SK-N-SH treated with all-trans-retinoic acid at 6 μM for 48 hours (cell line): ENCODE measurements at regions not wholly inside any gene's neighbourhood (a gene's known extent, or its start where the extent isn't known, plus 50 kb on each side); places are given as distances from the start of the nearest gene placed in this dataset.

ENCODE experiments used
- ATAC-seq: fragments of 200-7000 bp; cut with Tn5 transposase; 3 replicates; pipeline ENCODE4 v1.9.1; 2020; ENCODE audit warnings: mild to moderate bottlenecking, moderate library complexity
- ARNTL ChIP-seq: fragments of 450-650 bp; formaldehyde crosslinking; IDR thresholded peaks from 2 replicates; pipeline ENCODE4 v1.5.0; 2020; ENCODE audit warnings: low read depth, mild to moderate bottlenecking, moderate library complexity, borderline replicate concordance
- ESRRG ChIP-seq: fragments of 250-450 bp; sonication (Bioruptor Pico); IDR thresholded peaks from 2 replicates; pipeline ENCODE4 v1.6.1; 2021; ENCODE audit warnings: mild to moderate bottlenecking
- GLIS3 ChIP-seq: fragments of 250-450 bp; sonication (Bioruptor Pico); IDR thresholded peaks from 2 replicates; pipeline ENCODE4 v1.5.0; 2020; ENCODE audit warnings: mild to moderate bottlenecking, moderate library complexity
- ISL1 ChIP-seq: fragments of 250-450 bp; sonication (Bioruptor Pico); IDR thresholded peaks from 2 replicates; pipeline ENCODE4 v2.1.2; 2022; ENCODE audit warnings: mild to moderate bottlenecking, moderate library complexity
- PPARA ChIP-seq: fragments of 250-450 bp; sonication (Bioruptor Pico); IDR thresholded peaks from 2 replicates; pipeline ENCODE4 v1.5.0; 2020; ENCODE audit warnings: mild to moderate bottlenecking, borderline replicate concordance
- RARB ChIP-seq: fragments of 250-450 bp; sonication (Bioruptor Pico); IDR thresholded peaks from 2 replicates; pipeline ENCODE4 v1.8.0; 2021; ENCODE audit warnings: mild to moderate bottlenecking, moderate library complexity
- SNAI2 ChIP-seq: fragments of 250-450 bp; sonication (Bioruptor Pico); IDR thresholded peaks from 2 replicates; pipeline ENCODE4 v1.5.0; 2020; ENCODE audit warnings: mild to moderate bottlenecking, moderate library complexity
- TCF4 ChIP-seq: fragments of 250-450 bp; sonication (Bioruptor Pico); IDR thresholded peaks from 2 replicates; pipeline ENCODE4 v1.8.0; 2021; ENCODE audit warnings: mild to moderate bottlenecking, moderate library complexity, borderline replicate concordance
- TOX ChIP-seq: fragments of 250-450 bp; sonication (Bioruptor Pico); IDR thresholded peaks from 2 replicates; pipeline ENCODE4 v1.8.0; 2021; ENCODE audit warnings: mild to moderate bottlenecking, moderate library complexity, borderline replicate concordance
- ZC3H10 ChIP-seq: fragments of 250-450 bp; sonication (Bioruptor Pico); IDR thresholded peaks from 2 replicates; pipeline ENCODE4 v1.5.1; 2021; ENCODE audit warnings: mild to moderate bottlenecking, moderate library complexity
- ZFP3 ChIP-seq: fragments of 250-450 bp; sonication (Bioruptor Pico); IDR thresholded peaks from 2 replicates; pipeline ENCODE4 v1.5.0; 2020; ENCODE audit warnings: mild to moderate bottlenecking, moderate library complexity
- ZFP30 ChIP-seq: fragments of 450-650 bp; formaldehyde crosslinking; IDR thresholded peaks from 2 replicates; pipeline ENCODE4 v1.5.0; 2022; ENCODE audit warnings: mild to moderate bottlenecking, moderate library complexity
- ZNF565 ChIP-seq: fragments of 450-650 bp; formaldehyde crosslinking; conservative IDR thresholded peaks from 2 replicates; pipeline ENCODE4 v1.5.0; 2020; ENCODE audit warnings: low read depth, mild to moderate bottlenecking, moderate library complexity
- ZNF70 ChIP-seq: fragments of 450-650 bp; formaldehyde crosslinking; IDR thresholded peaks from 2 replicates; pipeline ENCODE4 v1.5.0; 2020; ENCODE audit warnings: mild to moderate bottlenecking, moderate library complexity
- ZNF8 ChIP-seq: fragments of 450-650 bp; formaldehyde crosslinking; IDR thresholded peaks from 2 replicates; pipeline ENCODE4 v1.5.0; 2020; ENCODE audit warnings: mild to moderate bottlenecking, moderate library complexity
- TF ChIP-seq, protein P1 (sequence below): fragments of 250-450 bp; sonication (Bioruptor Pico); IDR thresholded peaks from 2 replicates; pipeline ENCODE4 v1.5.0; 2020; ENCODE audit warnings: mild to moderate bottlenecking, moderate library complexity
- TF ChIP-seq, protein P2 (sequence below): fragments of 250-450 bp; sonication (Bioruptor Pico); IDR thresholded peaks from 2 replicates; pipeline ENCODE4 v1.8.0; 2020; ENCODE audit warnings: mild to moderate bottlenecking, moderate library complexity, borderline replicate concordance
- TF ChIP-seq, protein P3 (sequence below): fragments of 250-450 bp; sonication (Bioruptor Pico); IDR thresholded peaks from 2 replicates; pipeline ENCODE4 v1.5.1; 2020; ENCODE audit warnings: low read depth, mild to moderate bottlenecking, moderate library complexity
- TF ChIP-seq, protein P4 (sequence below): fragments of 250-450 bp; sonication (Bioruptor Pico); IDR thresholded peaks from 2 replicates; pipeline ENCODE4 v1.8.0; 2021; ENCODE audit warnings: low read depth, mild to moderate bottlenecking, moderate library complexity, borderline replicate concordance
- TF ChIP-seq, protein P5 (sequence below): fragments of 250-450 bp; sonication (Bioruptor Pico); IDR thresholded peaks from 2 replicates; pipeline ENCODE4 v1.5.1; 2021; ENCODE audit warnings: mild to moderate bottlenecking, moderate library complexity

DNA sequence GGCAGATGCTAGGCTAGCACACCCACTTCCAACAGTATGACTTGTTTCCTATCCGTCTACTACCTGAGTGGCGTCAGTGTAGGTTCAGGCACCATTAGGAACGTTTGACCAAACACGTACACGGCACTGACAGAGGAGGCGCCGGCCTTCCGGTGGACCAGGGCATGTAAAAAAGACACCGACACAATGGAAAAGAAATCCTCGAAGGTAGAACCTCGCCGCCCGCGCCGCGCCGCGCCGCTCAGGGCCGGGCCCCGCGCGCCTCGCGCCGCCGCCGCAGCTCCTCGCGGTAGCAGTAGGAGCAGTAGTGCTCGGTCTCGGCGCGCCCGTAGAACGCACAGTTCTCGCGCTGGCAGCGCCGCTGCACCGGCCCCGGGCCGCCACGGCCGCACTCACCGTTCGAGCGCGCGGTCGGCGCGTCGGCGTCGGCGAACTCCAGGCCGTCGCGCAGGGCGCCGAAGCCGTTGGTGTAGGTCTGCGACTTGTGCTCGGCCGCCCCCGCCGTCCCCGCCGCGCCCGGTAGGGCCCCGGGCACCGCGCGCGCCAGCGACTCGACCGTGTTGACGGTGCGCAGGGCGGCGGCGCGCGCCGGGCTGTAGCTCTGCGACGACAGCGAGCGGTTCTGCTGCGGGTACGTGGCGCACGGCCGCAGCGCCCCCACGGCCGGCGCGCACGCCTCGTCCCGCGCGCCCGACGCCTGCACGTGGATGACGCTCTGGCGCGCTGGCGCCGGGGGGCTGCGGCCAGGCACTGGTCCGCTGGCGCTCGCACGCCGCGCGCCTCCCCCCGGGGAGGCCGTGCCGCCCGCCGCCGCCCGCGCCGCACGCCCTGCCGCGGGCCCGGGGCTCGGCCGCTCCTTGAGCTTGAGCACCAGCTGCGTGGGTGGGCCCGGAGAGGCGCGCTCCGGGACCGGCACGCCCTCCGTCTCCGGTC is 156.7 kb downstream of the KLF13 start:
- TF ChIP-seq TOX (CRISPR knock-in tag) (no peak), ZC3H10 (CRISPR knock-in tag) (no peak), ZNF70 (CRISPR knock-in tag) (no peak), GLIS3 (CRISPR knock-in tag) (no peak), ESRRG (no peak), ZFP3 (CRISPR knock-in tag) (no peak)
- TF ChIP-seq, protein P1, sequence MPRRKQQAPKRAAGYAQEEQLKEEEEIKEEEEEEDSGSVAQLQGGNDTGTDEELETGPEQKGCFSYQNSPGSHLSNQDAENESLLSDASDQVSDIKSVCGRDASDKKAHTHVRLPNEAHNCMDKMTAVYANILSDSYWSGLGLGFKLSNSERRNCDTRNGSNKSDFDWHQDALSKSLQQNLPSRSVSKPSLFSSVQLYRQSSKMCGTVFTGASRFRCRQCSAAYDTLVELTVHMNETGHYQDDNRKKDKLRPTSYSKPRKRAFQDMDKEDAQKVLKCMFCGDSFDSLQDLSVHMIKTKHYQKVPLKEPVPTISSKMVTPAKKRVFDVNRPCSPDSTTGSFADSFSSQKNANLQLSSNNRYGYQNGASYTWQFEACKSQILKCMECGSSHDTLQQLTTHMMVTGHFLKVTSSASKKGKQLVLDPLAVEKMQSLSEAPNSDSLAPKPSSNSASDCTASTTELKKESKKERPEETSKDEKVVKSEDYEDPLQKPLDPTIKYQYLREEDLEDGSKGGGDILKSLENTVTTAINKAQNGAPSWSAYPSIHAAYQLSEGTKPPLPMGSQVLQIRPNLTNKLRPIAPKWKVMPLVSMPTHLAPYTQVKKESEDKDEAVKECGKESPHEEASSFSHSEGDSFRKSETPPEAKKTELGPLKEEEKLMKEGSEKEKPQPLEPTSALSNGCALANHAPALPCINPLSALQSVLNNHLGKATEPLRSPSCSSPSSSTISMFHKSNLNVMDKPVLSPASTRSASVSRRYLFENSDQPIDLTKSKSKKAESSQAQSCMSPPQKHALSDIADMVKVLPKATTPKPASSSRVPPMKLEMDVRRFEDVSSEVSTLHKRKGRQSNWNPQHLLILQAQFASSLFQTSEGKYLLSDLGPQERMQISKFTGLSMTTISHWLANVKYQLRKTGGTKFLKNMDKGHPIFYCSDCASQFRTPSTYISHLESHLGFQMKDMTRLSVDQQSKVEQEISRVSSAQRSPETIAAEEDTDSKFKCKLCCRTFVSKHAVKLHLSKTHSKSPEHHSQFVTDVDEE (CRISPR knock-in tag): no peak
- TF ChIP-seq, protein P2, sequence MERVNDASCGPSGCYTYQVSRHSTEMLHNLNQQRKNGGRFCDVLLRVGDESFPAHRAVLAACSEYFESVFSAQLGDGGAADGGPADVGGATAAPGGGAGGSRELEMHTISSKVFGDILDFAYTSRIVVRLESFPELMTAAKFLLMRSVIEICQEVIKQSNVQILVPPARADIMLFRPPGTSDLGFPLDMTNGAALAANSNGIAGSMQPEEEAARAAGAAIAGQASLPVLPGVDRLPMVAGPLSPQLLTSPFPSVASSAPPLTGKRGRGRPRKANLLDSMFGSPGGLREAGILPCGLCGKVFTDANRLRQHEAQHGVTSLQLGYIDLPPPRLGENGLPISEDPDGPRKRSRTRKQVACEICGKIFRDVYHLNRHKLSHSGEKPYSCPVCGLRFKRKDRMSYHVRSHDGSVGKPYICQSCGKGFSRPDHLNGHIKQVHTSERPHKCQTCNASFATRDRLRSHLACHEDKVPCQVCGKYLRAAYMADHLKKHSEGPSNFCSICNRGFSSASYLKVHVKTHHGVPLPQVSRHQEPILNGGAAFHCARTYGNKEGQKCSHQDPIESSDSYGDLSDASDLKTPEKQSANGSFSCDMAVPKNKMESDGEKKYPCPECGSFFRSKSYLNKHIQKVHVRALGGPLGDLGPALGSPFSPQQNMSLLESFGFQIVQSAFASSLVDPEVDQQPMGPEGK: no peak
- ATAC-seq: no peak

DNA sequence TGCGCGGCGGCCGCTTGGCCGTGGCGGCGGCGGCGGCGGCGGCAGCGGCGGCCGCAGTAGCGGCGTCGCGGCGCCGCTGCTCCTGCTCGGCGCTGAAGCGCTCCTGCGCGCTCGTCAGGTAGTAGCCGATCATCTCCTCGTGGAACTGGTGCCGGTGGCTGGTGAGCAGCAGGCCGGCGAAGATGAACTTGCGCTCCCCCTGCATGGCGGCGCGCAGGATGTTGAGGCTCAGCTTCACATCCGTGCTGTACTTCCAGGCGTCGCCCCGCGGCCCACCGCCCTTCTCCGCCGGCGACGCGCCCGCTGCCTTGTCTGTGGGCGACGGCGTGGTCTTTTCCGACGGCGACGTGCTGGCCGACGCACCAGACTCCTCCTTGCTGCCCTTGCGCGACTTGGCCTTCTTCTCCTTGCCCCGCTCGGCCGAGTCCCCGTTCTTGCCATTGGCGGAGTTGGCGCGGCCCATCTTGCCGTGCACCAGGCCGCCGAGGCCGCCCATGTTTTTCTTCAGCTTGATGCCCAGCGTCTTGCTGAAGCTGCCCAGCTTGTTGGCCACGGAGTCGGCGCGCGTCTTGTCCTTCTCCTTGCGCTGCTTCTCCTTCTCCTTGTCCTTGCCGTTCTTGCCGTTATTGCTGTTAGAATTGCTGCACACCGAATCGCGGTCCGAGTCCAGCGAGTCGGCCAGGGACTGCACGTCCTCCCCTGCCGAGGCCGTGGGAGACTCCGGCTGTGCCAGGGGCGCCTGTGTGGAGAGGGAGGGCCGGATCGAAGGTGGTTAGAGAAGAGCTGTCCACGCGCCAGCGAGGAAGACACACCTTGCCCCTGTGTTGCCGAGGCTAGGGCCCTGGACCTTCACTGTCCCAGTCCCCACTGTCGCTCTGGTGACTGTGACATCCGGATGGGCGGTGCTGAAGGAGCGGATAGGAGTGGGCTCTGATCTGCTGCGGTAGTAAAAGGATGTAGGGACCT is 157.6 kb downstream of the KLF13 start:
- no peak for TF ChIP-seq ARNTL (CRISPR knock-in tag)
- TF ChIP-seq ZFP30: no peak
- TF ChIP-seq, protein P1 (CRISPR knock-in tag): no peak
- no peak for TF ChIP-seq ZNF565
- no peak for TF ChIP-seq RARB (CRISPR knock-in tag)
- TF ChIP-seq ZNF8 (CRISPR knock-in tag): no peak
- TF ChIP-seq ZFP3 (CRISPR knock-in tag): no peak
- TF ChIP-seq TCF4: no peak
- TF ChIP-seq GLIS3 (CRISPR knock-in tag): no peak
- TF ChIP-seq, protein P3, sequence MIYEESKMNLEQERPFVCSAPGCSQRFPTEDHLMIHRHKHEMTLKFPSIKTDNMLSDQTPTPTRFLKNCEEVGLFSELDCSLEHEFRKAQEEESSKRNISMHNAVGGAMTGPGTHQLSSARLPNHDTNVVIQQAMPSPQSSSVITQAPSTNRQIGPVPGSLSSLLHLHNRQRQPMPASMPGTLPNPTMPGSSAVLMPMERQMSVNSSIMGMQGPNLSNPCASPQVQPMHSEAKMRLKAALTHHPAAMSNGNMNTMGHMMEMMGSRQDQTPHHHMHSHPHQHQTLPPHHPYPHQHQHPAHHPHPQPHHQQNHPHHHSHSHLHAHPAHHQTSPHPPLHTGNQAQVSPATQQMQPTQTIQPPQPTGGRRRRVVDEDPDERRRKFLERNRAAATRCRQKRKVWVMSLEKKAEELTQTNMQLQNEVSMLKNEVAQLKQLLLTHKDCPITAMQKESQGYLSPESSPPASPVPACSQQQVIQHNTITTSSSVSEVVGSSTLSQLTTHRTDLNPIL: no peak
- no peak for TF ChIP-seq ESRRG
- no peak for ATAC-seq

DNA sequence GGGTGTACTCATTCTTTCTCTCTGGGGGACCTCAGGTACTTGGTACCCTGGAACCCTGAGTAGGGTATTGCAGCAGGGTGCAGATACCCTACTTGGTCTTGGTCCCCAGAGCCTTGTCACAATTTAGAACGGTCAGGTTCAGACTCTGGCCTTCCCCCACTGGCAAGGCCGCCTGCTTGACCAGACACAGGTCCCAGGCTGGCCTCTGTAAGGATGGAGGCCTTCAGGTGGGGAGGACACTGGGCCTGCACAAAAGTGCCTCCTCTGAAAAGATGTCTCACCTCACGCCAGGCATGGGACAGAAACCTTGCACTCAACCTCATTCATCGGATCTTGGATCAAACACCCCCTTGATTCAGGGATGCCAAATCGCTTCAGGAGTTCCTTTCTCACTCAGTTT is 158.4 kb downstream of the KLF13 start:
- no peak for ATAC-seq
- TF ChIP-seq, protein P2: no peak
- no peak for TF ChIP-seq SNAI2 (CRISPR knock-in tag)
- no peak for TF ChIP-seq ZFP3 (CRISPR knock-in tag)
- TF ChIP-seq, protein P4, sequence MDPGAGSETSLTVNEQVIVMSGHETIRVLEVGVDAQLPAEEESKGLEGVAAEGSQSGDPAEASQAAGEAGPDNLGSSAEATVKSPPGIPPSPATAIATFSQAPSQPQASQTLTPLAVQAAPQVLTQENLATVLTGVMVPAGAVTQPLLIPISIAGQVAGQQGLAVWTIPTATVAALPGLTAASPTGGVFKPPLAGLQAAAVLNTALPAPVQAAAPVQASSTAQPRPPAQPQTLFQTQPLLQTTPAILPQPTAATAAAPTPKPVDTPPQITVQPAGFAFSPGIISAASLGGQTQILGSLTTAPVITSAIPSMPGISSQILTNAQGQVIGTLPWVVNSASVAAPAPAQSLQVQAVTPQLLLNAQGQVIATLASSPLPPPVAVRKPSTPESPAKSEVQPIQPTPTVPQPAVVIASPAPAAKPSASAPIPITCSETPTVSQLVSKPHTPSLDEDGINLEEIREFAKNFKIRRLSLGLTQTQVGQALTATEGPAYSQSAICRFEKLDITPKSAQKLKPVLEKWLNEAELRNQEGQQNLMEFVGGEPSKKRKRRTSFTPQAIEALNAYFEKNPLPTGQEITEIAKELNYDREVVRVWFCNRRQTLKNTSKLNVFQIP: no peak
- TF ChIP-seq ARNTL (CRISPR knock-in tag): no peak
- no peak for TF ChIP-seq ISL1 (CRISPR knock-in tag)
- TF ChIP-seq, protein P5, sequence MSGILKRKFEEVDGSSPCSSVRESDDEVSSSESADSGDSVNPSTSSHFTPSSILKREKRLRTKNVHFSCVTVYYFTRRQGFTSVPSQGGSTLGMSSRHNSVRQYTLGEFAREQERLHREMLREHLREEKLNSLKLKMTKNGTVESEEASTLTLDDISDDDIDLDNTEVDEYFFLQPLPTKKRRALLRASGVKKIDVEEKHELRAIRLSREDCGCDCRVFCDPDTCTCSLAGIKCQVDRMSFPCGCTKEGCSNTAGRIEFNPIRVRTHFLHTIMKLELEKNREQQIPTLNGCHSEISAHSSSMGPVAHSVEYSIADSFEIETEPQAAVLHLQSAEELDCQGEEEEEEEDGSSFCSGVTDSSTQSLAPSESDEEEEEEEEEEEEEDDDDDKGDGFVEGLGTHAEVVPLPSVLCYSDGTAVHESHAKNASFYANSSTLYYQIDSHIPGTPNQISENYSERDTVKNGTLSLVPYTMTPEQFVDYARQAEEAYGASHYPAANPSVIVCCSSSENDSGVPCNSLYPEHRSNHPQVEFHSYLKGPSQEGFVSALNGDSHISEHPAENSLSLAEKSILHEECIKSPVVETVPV (CRISPR knock-in tag): no peak
- TF ChIP-seq ZC3H10 (CRISPR knock-in tag): no peak
- TF ChIP-seq TOX (CRISPR knock-in tag): no peak
- TF ChIP-seq ZFP30: no peak
- TF ChIP-seq ESRRG: no peak
- TF ChIP-seq ZNF565: no peak
- no peak for TF ChIP-seq RARB (CRISPR knock-in tag)
- TF ChIP-seq GLIS3 (CRISPR knock-in tag): no peak
- no peak for TF ChIP-seq PPARA (CRISPR knock-in tag)
